Gastroesophageal sphincter (tissue), 4 donors: ENCODE measurements at regions not wholly inside any gene's neighbourhood (a gene's known extent, or its start where the extent isn't known, plus 50 kb on each side); places are given as distances from the start of the nearest gene placed in this dataset.
"Not testable (repeated sequence)": the region's sequence is repeated elsewhere in the genome, so short reads cannot be mapped to it uniquely, and the experiment has no call there.

ENCODE experiments used
- ATAC-seq: fragments of 150-250 bp; one replicate; pipeline ENCODE4 v1.9.1; 2016; ENCODE audit warnings: mild to moderate bottlenecking, moderate library complexity
- H3K27ac ChIP-seq, 4 donors: fragments of 200-600 bp; sonication (generic) in 3 of 4; 1 replicate in 3 of 4; 2 replicates in 1 of 4; pipeline ENCODE4 v1.5.1; 2016 to 2019
- H3K27me3 ChIP-seq: fragments of 200-600 bp; sonication (generic); one replicate; pipeline ENCODE4 v1.5.1; 2019
- H3K36me3 ChIP-seq, 2 donors: fragments of 200-600 bp; sonication (generic); one replicate each; pipeline ENCODE4 v1.5.1; 2019; ENCODE audit warnings: control low read depth in 1 of 2
- H3K4me1 ChIP-seq, 3 donors: fragments of 200-600 bp; sonication (generic); 1 replicate in 2 of 3; 2 replicates in 1 of 3; pipeline ENCODE4 v1.5.1; 2016 to 2019; ENCODE audit warnings: control low read depth in 2 of 3
- H3K4me3 ChIP-seq, 2 donors: fragments of 200-600 bp; sonication (generic); one replicate each; pipeline ENCODE4 v1.5.1; 2019; ENCODE audit warnings: mild to moderate bottlenecking in 1 of 2, moderate library complexity in 1 of 2
- H3K9me3 ChIP-seq, 3 donors: fragments of 200-600 bp; sonication (generic); one replicate each; pipeline ENCODE4 v1.5.1; 2017 to 2019; ENCODE audit warnings: control low read depth in 2 of 3
- CTCF ChIP-seq, 4 experiments: fragments of 200-600 bp in 2 of 4; fragments of 450-650 bp in 2 of 4; sonication (generic) in 1 of 4; IDR thresholded peaks; one replicate each; pipeline ENCODE4 v1.5.1; 2017 to 2019; ENCODE audit warnings: antibody characterized with exemption in 4 of 4, mild to moderate bottlenecking in 2 of 4, moderate library complexity in 2 of 4
- EP300 ChIP-seq: sonication (generic); formaldehyde crosslinking; IDR thresholded peaks from one replicate; pipeline ENCODE4 v1.6.1; 2017; ENCODE audit warnings: antibody characterized with exemption, mild to moderate bottlenecking
- POLR2A ChIP-seq, 2 donors: fragments of 450-650 bp; IDR thresholded peaks; one replicate each; pipeline ENCODE4 v1.6.1; 2017; ENCODE audit warnings: antibody characterized with exemption in 2 of 2, mild to moderate bottlenecking in 2 of 2, moderate library complexity in 1 of 2
- POLR2AphosphoS5 ChIP-seq: sonication (generic); formaldehyde crosslinking; IDR thresholded peaks from one replicate; pipeline ENCODE4 v1.6.1; 2017; ENCODE audit warnings: antibody characterized with exemption
- WGBS, 2 donors: methylation state at CpG; one replicate each; pipeline ENCODE4 v1.1.5; 2018; ENCODE audit warnings: low coverage in 1 of 2; 5-methylcytosine and 5-hydroxymethylcytosine counted together

- 28 to 45% methylated on average over 2 of the region's 2 CpGs for WGBS, 2 donors
- Histone ChIP-seq H3K27me3 (no peaks in the 10 kb centered on the region), H3K27ac (no peak overlapping the region), H3K9me3 (no peaks in the 10 kb centered on the region), H3K36me3 (no peaks in the 10 kb centered on the region), H3K4me3 (no peak overlapping the region), H3K4me1 (no peaks in the 10 kb centered on the region)
- ATAC-seq, result no peak
- TF ChIP-seq CTCF (IDR thresholded peaks at IDR 0.05), result no peak
Observed at GRCh38 chr2:192536922-192537624, 342.3 kb upstream of the TMEFF2 start.

GRCh38 chr2:192535956-192536921 lies 341.5 kb upstream of the TMEFF2 start:
- Histone ChIP-seq H3K36me3 (no peaks in the 10 kb centered on the region), H3K4me1 (no peaks in the 10 kb centered on the region), H3K27ac (no peak overlapping the region), H3K4me3 (no peak overlapping the region), H3K9me3 (no peaks in the 10 kb centered on the region), H3K27me3 (no peaks in the 10 kb centered on the region)
- WGBS, 2 donors, result 29 to 38% methylated on average over 3 of the region's 3 CpGs
- no peak for ATAC-seq
- TF ChIP-seq CTCF (IDR thresholded peaks at IDR 0.05) (no peak), POLR2AphosphoS5 (no peak)

- TF ChIP-seq POLR2AphosphoS5 (no peak), EP300 (no peak), POLR2A (IDR thresholded peaks at IDR 0.05) (no peak), CTCF (IDR thresholded peaks at IDR 0.05) (no peak)
- Histone ChIP-seq H3K27ac (no peak overlapping the region), H3K36me3 (no peaks in the 10 kb centered on the region), H3K9me3 (no peaks in the 10 kb centered on the region), H3K27me3 (no peaks in the 10 kb centered on the region), H3K4me1 (no peaks in the 10 kb centered on the region), H3K4me3 (no peak overlapping the region)
- no peak for ATAC-seq
- WGBS, 2 donors, result 90 to 92% methylated on average over 3 of the region's 3 CpGs
Observed at GRCh38 chr2:192534072-192534471, 339.3 kb upstream of the TMEFF2 start.

- H3K36me3 ChIP-seq, H3K27ac ChIP-seq, H3K27me3 ChIP-seq, ATAC-seq, H3K4me1 ChIP-seq, H3K4me3 ChIP-seq: not testable (repeated sequence)
- H3K9me3 ChIP-seq, result peaks cover 0 to 20% (median 0%) of the 10 kb centered on the region in 3 donors
- 100% methylated on average over 1 of the region's 10 CpGs; no CpG with 5 or more reads in 1 of the 2 donors for WGBS, 2 donors
Observed at GRCh38 chr2:192524642-192525251, 330.0 kb upstream of the TMEFF2 start.

GRCh38 chr2:192524214-192524613 lies 329.5 kb upstream of the TMEFF2 start:
- WGBS, 2 donors, result 48% methylated on average over 2 of the region's 3 CpGs; no CpG with 5 or more reads in 1 of the 2 donors
- H3K4me3 ChIP-seq, ATAC-seq: not testable (repeated sequence)

More at GRCh38 chr2:192524214-192524613, 329.5 kb upstream of the TMEFF2 start:
- H3K27ac ChIP-seq, H3K27me3 ChIP-seq, H3K36me3 ChIP-seq, H3K4me1 ChIP-seq: not testable (repeated sequence)
- H3K9me3 ChIP-seq, result peaks cover 0 to 20% (median 0%) of the 10 kb centered on the region in 3 donors
